ENCODE measurements at regions not wholly inside any gene's neighbourhood (a gene's known extent, or its start where the extent isn't known, plus 50 kb on each side); places are given as distances from the start of the nearest gene placed in this dataset.

GRCh38 chr18:40440088-40440487 lies 1514.9 kb upstream of the PIK3C3 start:
- no peak for DNase-seq (ENCODE audit: low read depth)

- DNase-seq (ENCODE audit: low read depth), result no peak
Measured at GRCh38 chr18:40437517-40437916, 1517.5 kb upstream of the PIK3C3 start.

- DNase-seq (ENCODE audit: low read depth), result no peak
Measured at GRCh38 chr18:40431071-40431985, 1523.7 kb upstream of the PIK3C3 start.

- DNase-seq (ENCODE audit: low read depth), result no peak
Measured at GRCh38 chr18:40423291-40423690, 1531.7 kb upstream of the PIK3C3 start.

- DNase-seq (ENCODE audit: low read depth), result no peak
Measured at GRCh38 chr18:40420675-40421074, 1534.4 kb upstream of the PIK3C3 start.

- no peak for DNase-seq (ENCODE audit: low read depth)
Measured at GRCh38 chr18:40417501-40417900, 1537.5 kb upstream of the PIK3C3 start.

GRCh38 chr18:40415821-40416220 lies 1539.2 kb upstream of the PIK3C3 start:
- DNase-seq (ENCODE audit: low read depth), result no peak

- no peak for DNase-seq (ENCODE audit: low read depth)
Measured at GRCh38 chr18:40415176-40415791, 1539.8 kb upstream of the PIK3C3 start.

GRCh38 chr18:40414155-40414754 lies 1540.8 kb upstream of the PIK3C3 start:
- DNase-seq (ENCODE audit: low read depth), result no peak

GRCh38 chr18:40413160-40413559 lies 1541.9 kb upstream of the PIK3C3 start:
- DNase-seq (ENCODE audit: low read depth), result no peak

GRCh38 chr18:40412410-40412809 lies 1542.6 kb upstream of the PIK3C3 start:
- DNase-seq (ENCODE audit: low read depth), result no peak

- no peak for DNase-seq (ENCODE audit: low read depth)
Measured at GRCh38 chr18:40407909-40408308, 1547.1 kb upstream of the PIK3C3 start.

- DNase-seq (ENCODE audit: low read depth), result no peak
Measured at GRCh38 chr18:40404284-40404683, 1550.8 kb upstream of the PIK3C3 start.

- DNase-seq (ENCODE audit: low read depth), result no peak
Measured at GRCh38 chr18:40402052-40402451, 1553.0 kb upstream of the PIK3C3 start.

- no peak for DNase-seq (ENCODE audit: low read depth)
Measured at GRCh38 chr18:40388121-40388520, 1566.9 kb upstream of the PIK3C3 start.

GRCh38 chr18:40387130-40387787 lies 1567.8 kb upstream of the PIK3C3 start:
- no peak for DNase-seq (ENCODE audit: low read depth)

GRCh38 chr18:40382197-40382596 lies 1572.8 kb upstream of the PIK3C3 start:
- DNase-seq (ENCODE audit: low read depth), result no peak

- no peak for DNase-seq (ENCODE audit: low read depth)
Measured at GRCh38 chr18:40380686-40381439, 1574.2 kb upstream of the PIK3C3 start.

GRCh38 chr18:40375837-40376236 lies 1579.2 kb upstream of the PIK3C3 start:
- DNase-seq (ENCODE audit: low read depth), result no peak

- no peak for DNase-seq (ENCODE audit: low read depth)
Measured at GRCh38 chr18:40371673-40372072, 1583.4 kb upstream of the PIK3C3 start.

GRCh38 chr18:40367576-40367975 lies 1587.5 kb upstream of the PIK3C3 start:
- DNase-seq (ENCODE audit: low read depth), result no peak

- DNase-seq (ENCODE audit: low read depth), result no peak
Measured at GRCh38 chr18:40366521-40366920, 1588.5 kb upstream of the PIK3C3 start.
